Ovary (tissue), 3 donors: ENCODE measurements at regions not wholly inside any gene's neighbourhood (a gene's known extent, or its start where the extent isn't known, plus 50 kb on each side); places are given as distances from the start of the nearest gene placed in this dataset.

ENCODE experiments used
- CTCF ChIP-seq, 3 donors: fragments of 450-650 bp in 2 of 3; fragments of 200-600 bp in 1 of 3; IDR thresholded peaks; one replicate each; pipeline versions ENCODE4 v1.5.1 to v1.8.0; 2016 to 2022; ENCODE audit warnings: antibody characterized with exemption in 3 of 3, mild to moderate bottlenecking in 1 of 3
- POLR2A ChIP-seq: fragments of 450-650 bp; IDR thresholded peaks from one replicate; pipeline ENCODE4 v1.6.1; 2017; ENCODE audit warnings: antibody characterized with exemption, mild to moderate bottlenecking, moderate library complexity
- donor health status: DM: no; HTN: no; CAD: no.

- TF ChIP-seq CTCF (IDR thresholded peaks at IDR 0.05): no peak
- TF ChIP-seq POLR2A: no peak
Observed at GRCh38 chr2:77649856-77650255, 127.7 kb upstream of the LRRTM4 start.
